ENCODE measurements at regions not wholly inside any gene's neighbourhood (a gene's known extent, or its start where the extent isn't known, plus 50 kb on each side); places are given as distances from the start of the nearest gene placed in this dataset.
A peak's percentile ranks its signal among the peaks of the same experiment; 100 is the strongest.

DNA sequence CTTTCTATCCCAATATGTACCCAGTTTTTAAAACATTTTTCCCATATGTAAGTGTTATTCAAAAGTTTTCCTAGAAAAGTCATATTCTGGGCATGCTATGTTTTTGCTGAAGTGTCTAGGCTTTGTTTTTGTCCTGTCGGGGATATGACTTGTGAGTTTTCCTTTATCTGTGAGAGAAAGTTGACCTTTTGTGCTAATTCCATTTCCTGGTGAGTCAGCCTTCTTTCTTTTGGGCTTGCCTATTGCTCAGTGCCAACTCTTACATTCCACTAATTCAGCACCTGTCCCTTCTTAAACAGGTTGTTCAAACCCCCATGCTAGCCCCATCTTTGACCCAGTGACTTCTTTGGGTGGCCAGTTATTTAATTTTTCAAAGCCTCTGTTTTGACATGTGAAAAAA lies 146.2 kb downstream of the AHR start:
- no peaks in the 10 kb centered on the region for H3K27me3 ChIP-seq (ENCODE audit: insufficient read depth, low read length)
- no peaks in the 10 kb centered on the region for H3K9me3 ChIP-seq (ENCODE audit: control insufficient read depth in 1 of 2, insufficient read depth in 1 of 2, low read depth in 1 of 2, low read length in 2 of 2)
- no peaks in the 10 kb centered on the region for H4K20me1 ChIP-seq (ENCODE audit: insufficient read depth)
- CTCF ChIA-PET, result no interaction called here
- DNase-seq (ENCODE audit: low read depth, low spot score) (peak; percentile 19), ATAC-seq (peak; percentile 59)
- intact Hi-C loops (cut with micrococcal nuclease), result no loop called here
- no peak overlapping the region for H3K9ac ChIP-seq (ENCODE audit: low read length)
- RAD21 ChIA-PET (ENCODE audit: low non-redundant PET in 1 of 2, low total read pairs in 2 of 2, uncharacterized antibody in 2 of 2, unreplicated experiment in 2 of 2), result no interaction called here
- peaks cover 6 to 15% of the 10 kb centered on the region in 2 experiments; a peak in 3 of 4 replicates for H3K4me1 ChIP-seq (ENCODE audit: control insufficient read depth in 1 of 2, insufficient read depth in 2 of 2, low read length in 2 of 2)
- H3K4me3 ChIP-seq (replicated peaks in 1 of 2; ENCODE audit: low read depth in 1 of 2, low read length in 2 of 2), result no peak overlapping the region
- no peak overlapping the region for H3K27ac ChIP-seq (ENCODE audit: low read depth, low read length)
- H3K36me3 ChIP-seq (ENCODE audit: control insufficient read depth in 1 of 2, insufficient read depth in 2 of 2, low read length in 2 of 2), result no peaks in the 10 kb centered on the region
- POLR2A ChIA-PET, result no interaction called here
- H3K9me2 ChIP-seq (ENCODE audit: insufficient read depth), result no peaks in the 10 kb centered on the region; the same call in 1 of the 2 replicates
- BruUV-seq (replicated peaks), result no TSS peak
- no peaks in the 10 kb centered on the region for H3K79me2 ChIP-seq (ENCODE audit: insufficient read depth, low read length)
- peak overlapping the region; percentile 45 for H3K4me2 ChIP-seq (ENCODE audit: low read length)
- peak overlapping the region; percentile 42 for H2AFZ ChIP-seq (ENCODE audit: low read depth, low read length, poor library complexity, severe bottlenecking)
- TF ChIP-seq, protein P1, sequence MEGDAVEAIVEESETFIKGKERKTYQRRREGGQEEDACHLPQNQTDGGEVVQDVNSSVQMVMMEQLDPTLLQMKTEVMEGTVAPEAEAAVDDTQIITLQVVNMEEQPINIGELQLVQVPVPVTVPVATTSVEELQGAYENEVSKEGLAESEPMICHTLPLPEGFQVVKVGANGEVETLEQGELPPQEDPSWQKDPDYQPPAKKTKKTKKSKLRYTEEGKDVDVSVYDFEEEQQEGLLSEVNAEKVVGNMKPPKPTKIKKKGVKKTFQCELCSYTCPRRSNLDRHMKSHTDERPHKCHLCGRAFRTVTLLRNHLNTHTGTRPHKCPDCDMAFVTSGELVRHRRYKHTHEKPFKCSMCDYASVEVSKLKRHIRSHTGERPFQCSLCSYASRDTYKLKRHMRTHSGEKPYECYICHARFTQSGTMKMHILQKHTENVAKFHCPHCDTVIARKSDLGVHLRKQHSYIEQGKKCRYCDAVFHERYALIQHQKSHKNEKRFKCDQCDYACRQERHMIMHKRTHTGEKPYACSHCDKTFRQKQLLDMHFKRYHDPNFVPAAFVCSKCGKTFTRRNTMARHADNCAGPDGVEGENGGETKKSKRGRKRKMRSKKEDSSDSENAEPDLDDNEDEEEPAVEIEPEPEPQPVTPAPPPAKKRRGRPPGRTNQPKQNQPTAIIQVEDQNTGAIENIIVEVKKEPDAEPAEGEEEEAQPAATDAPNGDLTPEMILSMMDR (IDR thresholded peaks at IDR 0.05 in 2 of 3, conservative IDR thresholded peaks at IDR 0.05 in 1 of 3; ENCODE audit: borderline replicate concordance in 1 of 3, insufficient read depth in 1 of 3, low read depth in 2 of 3, low read length in 2 of 3), result no peak
- TF ChIP-seq RAD21 (IDR thresholded peaks at IDR 0.05; ENCODE audit: low read depth), result peak; percentile 31; the same call in 1 of the 2 replicates
- peak; percentile 76 for TF ChIP-seq JUND (IDR thresholded peaks at IDR 0.05)
- TF ChIP-seq SP1 (IDR thresholded peaks at IDR 0.05; ENCODE audit: low read depth), result peak; percentile 68
- TF ChIP-seq, protein P2, sequence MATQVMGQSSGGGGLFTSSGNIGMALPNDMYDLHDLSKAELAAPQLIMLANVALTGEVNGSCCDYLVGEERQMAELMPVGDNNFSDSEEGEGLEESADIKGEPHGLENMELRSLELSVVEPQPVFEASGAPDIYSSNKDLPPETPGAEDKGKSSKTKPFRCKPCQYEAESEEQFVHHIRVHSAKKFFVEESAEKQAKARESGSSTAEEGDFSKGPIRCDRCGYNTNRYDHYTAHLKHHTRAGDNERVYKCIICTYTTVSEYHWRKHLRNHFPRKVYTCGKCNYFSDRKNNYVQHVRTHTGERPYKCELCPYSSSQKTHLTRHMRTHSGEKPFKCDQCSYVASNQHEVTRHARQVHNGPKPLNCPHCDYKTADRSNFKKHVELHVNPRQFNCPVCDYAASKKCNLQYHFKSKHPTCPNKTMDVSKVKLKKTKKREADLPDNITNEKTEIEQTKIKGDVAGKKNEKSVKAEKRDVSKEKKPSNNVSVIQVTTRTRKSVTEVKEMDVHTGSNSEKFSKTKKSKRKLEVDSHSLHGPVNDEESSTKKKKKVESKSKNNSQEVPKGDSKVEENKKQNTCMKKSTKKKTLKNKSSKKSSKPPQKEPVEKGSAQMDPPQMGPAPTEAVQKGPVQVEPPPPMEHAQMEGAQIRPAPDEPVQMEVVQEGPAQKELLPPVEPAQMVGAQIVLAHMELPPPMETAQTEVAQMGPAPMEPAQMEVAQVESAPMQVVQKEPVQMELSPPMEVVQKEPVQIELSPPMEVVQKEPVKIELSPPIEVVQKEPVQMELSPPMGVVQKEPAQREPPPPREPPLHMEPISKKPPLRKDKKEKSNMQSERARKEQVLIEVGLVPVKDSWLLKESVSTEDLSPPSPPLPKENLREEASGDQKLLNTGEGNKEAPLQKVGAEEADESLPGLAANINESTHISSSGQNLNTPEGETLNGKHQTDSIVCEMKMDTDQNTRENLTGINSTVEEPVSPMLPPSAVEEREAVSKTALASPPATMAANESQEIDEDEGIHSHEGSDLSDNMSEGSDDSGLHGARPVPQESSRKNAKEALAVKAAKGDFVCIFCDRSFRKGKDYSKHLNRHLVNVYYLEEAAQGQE (IDR thresholded peaks at IDR 0.05; ENCODE audit: low read depth), result no peak
- TF ChIP-seq POLR2AphosphoS5 (IDR thresholded peaks at IDR 0.05; ENCODE audit: low read depth, low read length), result peak; percentile 23; the same call in 1 of the 2 replicates
- peak; percentile 50 for TF ChIP-seq CEBPB (IDR thresholded peaks at IDR 0.05; ENCODE audit: low read depth)
- no peak for TF ChIP-seq ZNF274 (IDR thresholded peaks at IDR 0.05; ENCODE audit: low read depth, low read length)
- TF ChIP-seq SRF (IDR thresholded peaks at IDR 0.05; ENCODE audit: low read depth), result peak; percentile 48; the same call in 1 of the 2 replicates
- peak; percentile 75 for TF ChIP-seq FOSL1 (IDR thresholded peaks at IDR 0.05; ENCODE audit: low read depth)
- TF ChIP-seq SIN3A (IDR thresholded peaks at IDR 0.05; ENCODE audit: low read depth), result no peak
- TF ChIP-seq, protein P3, sequence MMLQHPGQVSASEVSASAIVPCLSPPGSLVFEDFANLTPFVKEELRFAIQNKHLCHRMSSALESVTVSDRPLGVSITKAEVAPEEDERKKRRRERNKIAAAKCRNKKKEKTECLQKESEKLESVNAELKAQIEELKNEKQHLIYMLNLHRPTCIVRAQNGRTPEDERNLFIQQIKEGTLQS (IDR thresholded peaks at IDR 0.05), result no peak; the same call in 1 of the 2 replicates
- no peak for TF ChIP-seq EGR1 (IDR thresholded peaks at IDR 0.05; ENCODE audit: low read depth)
- TF ChIP-seq ELF1 (IDR thresholded peaks at IDR 0.05; ENCODE audit: borderline replicate concordance, low read depth), result no peak
- TF ChIP-seq CBX3 (IDR thresholded peaks at IDR 0.05; ENCODE audit: low read depth), result peak; percentile 79
- TF ChIP-seq, protein P4, sequence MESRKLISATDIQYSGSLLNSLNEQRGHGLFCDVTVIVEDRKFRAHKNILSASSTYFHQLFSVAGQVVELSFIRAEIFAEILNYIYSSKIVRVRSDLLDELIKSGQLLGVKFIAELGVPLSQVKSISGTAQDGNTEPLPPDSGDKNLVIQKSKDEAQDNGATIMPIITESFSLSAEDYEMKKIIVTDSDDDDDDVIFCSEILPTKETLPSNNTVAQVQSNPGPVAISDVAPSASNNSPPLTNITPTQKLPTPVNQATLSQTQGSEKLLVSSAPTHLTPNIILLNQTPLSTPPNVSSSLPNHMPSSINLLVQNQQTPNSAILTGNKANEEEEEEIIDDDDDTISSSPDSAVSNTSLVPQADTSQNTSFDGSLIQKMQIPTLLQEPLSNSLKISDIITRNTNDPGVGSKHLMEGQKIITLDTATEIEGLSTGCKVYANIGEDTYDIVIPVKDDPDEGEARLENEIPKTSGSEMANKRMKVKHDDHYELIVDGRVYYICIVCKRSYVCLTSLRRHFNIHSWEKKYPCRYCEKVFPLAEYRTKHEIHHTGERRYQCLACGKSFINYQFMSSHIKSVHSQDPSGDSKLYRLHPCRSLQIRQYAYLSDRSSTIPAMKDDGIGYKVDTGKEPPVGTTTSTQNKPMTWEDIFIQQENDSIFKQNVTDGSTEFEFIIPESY (IDR thresholded peaks at IDR 0.05; ENCODE audit: extremely low read depth, insufficient replicate concordance, low read length), result no peak
- TF ChIP-seq EZH2phosphoT487 (IDR thresholded peaks at IDR 0.05; ENCODE audit: borderline replicate concordance), result no peak
